ENCODE measurements at regions not wholly inside any gene's neighbourhood (a gene's known extent, or its start where the extent isn't known, plus 50 kb on each side); places are given as distances from the start of the nearest gene placed in this dataset.
A peak's percentile ranks its signal among the peaks of the same experiment; 100 is the strongest.
"Not testable (repeated sequence)": the region's sequence is repeated elsewhere in the genome, so short reads cannot be mapped to it uniquely, and the experiment has no call there.

GRCh38 chr3:31188112-31188511 lies 293.7 kb upstream of the GADL1 start:
- DNase-seq: no peak

GRCh38 chr3:31189330-31189729 lies 294.9 kb upstream of the GADL1 start:
- DNase-seq: no peak

- DNase-seq: no peak
These were observed 295.5 kb upstream of the GADL1 start for GRCh38 chr3:31189971-31190370.

GRCh38 chr3:31191354-31191753 lies 296.9 kb upstream of the GADL1 start:
- no peak for DNase-seq

- DNase-seq: no peak
These were observed 299.0 kb upstream of the GADL1 start for GRCh38 chr3:31193429-31193828.

- no peak for DNase-seq
These were observed 299.4 kb upstream of the GADL1 start for GRCh38 chr3:31193871-31194270.

- DNase-seq: no peak
These were observed 301.8 kb upstream of the GADL1 start for GRCh38 chr3:31196261-31196660.

GRCh38 chr3:31196881-31197364 lies 302.5 kb upstream of the GADL1 start:
- peak; percentile 29 for DNase-seq

GRCh38 chr3:31197941-31198340 lies 303.5 kb upstream of the GADL1 start:
- no peak for DNase-seq

- no peak for DNase-seq
These were observed 304.4 kb upstream of the GADL1 start for GRCh38 chr3:31198890-31199289.

- no peak for DNase-seq
These were observed 309.7 kb upstream of the GADL1 start for GRCh38 chr3:31203960-31204795.

- DNase-seq: not testable (repeated sequence)
These were observed 310.3 kb upstream of the GADL1 start for GRCh38 chr3:31204796-31205056.

- DNase-seq: no peak
These were observed 315.7 kb upstream of the GADL1 start for GRCh38 chr3:31210068-31210645.

- DNase-seq: no peak
These were observed 318.7 kb upstream of the STT3B start for GRCh38 chr3:31213869-31214486.

GRCh38 chr3:31218082-31218481 lies 314.6 kb upstream of the STT3B start:
- DNase-seq: no peak

- no peak for DNase-seq
These were observed 313.4 kb upstream of the STT3B start for GRCh38 chr3:31219131-31219843.

GRCh38 chr3:31220431-31220830 lies 312.3 kb upstream of the STT3B start:
- no peak for DNase-seq

GRCh38 chr3:31223278-31223677 lies 309.4 kb upstream of the STT3B start:
- DNase-seq: no peak

GRCh38 chr3:31224936-31225335 lies 307.8 kb upstream of the STT3B start:
- DNase-seq: no peak

- no peak for DNase-seq
These were observed 306.8 kb upstream of the STT3B start for GRCh38 chr3:31225923-31226322.

GRCh38 chr3:31226346-31226745 lies 306.4 kb upstream of the STT3B start:
- DNase-seq: no peak

- DNase-seq: no peak
These were observed 305.6 kb upstream of the STT3B start for GRCh38 chr3:31227131-31227562.

GRCh38 chr3:31230425-31231223 lies 302.1 kb upstream of the STT3B start:
- DNase-seq: no peak

Data from amniotic stem cell (primary cell).